Mucosa of rectum (tissue), 2 donors: ENCODE measurements at regions not wholly inside any gene's neighbourhood (a gene's known extent, or its start where the extent isn't known, plus 50 kb on each side); places are given as distances from the start of the nearest gene placed in this dataset.
"Not testable (repeated sequence)": the region's sequence is repeated elsewhere in the genome, so short reads cannot be mapped to it uniquely, and the experiment has no call there.

Experiments used
- H3K27ac ChIP-seq, 2 donors: one replicate each; pipeline ENCODE4 v1.7.0; 2013; ENCODE audit warnings: inconsistent platforms in 2 of 2, low read depth in 2 of 2, low read length in 2 of 2
- H3K27me3 ChIP-seq, 2 donors: one replicate each; pipeline ENCODE4 v1.7.0; 2013; ENCODE audit warnings: low read length in 2 of 2; ENCODE audit not compliant: control insufficient read depth in 2 of 2, insufficient read depth in 2 of 2
- H3K36me3 ChIP-seq, 2 donors: one replicate each; pipeline ENCODE4 v1.7.0; 2013; ENCODE audit warnings: low read length in 2 of 2; ENCODE audit not compliant: control insufficient read depth in 2 of 2, insufficient read depth in 2 of 2
- H3K4me1 ChIP-seq, 2 donors: one replicate each; pipeline ENCODE4 v1.7.0; 2013; ENCODE audit warnings: low read length in 2 of 2, mild to moderate bottlenecking in 1 of 2; ENCODE audit not compliant: control insufficient read depth in 2 of 2, insufficient read depth in 2 of 2
- H3K4me3 ChIP-seq, 2 donors: one replicate each; pipeline ENCODE4 v1.7.0; 2013; ENCODE audit warnings: low read length in 2 of 2
- H3K9ac ChIP-seq, 2 donors: one replicate each; pipeline ENCODE4 v1.7.0; 2013; ENCODE audit warnings: low read length in 2 of 2, low read depth in 1 of 2, mild to moderate bottlenecking in 1 of 2
- H3K9me3 ChIP-seq, 2 donors: one replicate each; pipeline ENCODE4 v1.7.0; 2013; ENCODE audit warnings: low read length in 2 of 2; ENCODE audit not compliant: control insufficient read depth in 2 of 2
- donor health status: healthy.
- donor health status: Normal muscosa, but diverticular disease.

- H3K27ac ChIP-seq = no peak overlapping the region
- no peaks in the 10 kb centered on the region for H3K9me3 ChIP-seq
- H3K4me1 ChIP-seq = no peaks in the 10 kb centered on the region
- H3K27me3 ChIP-seq = no peaks in the 10 kb centered on the region
- H3K9ac ChIP-seq = no peak overlapping the region
- H3K4me3 ChIP-seq = no peak overlapping the region
- no peaks in the 10 kb centered on the region for H3K36me3 ChIP-seq
These were observed 412.7 kb upstream of the MIR17HG start for GRCh38 chr13:90934741-90935140.

GRCh38 chr13:90938848-90939247 is 408.6 kb upstream of the MIR17HG start:
- no peaks in the 10 kb centered on the region for H3K9me3 ChIP-seq
- no peaks in the 10 kb centered on the region for H3K36me3 ChIP-seq
- H3K27ac ChIP-seq = no peak overlapping the region
- H3K4me1 ChIP-seq = no peaks in the 10 kb centered on the region
- no peaks in the 10 kb centered on the region for H3K27me3 ChIP-seq
- no peak overlapping the region for H3K4me3 ChIP-seq
- H3K9ac ChIP-seq = no peak overlapping the region

- no peaks in the 10 kb centered on the region for H3K9me3 ChIP-seq
- no peak overlapping the region for H3K9ac ChIP-seq
- H3K27ac ChIP-seq = no peak overlapping the region
- H3K4me3 ChIP-seq = no peak overlapping the region
- H3K36me3 ChIP-seq = no peaks in the 10 kb centered on the region
- H3K4me1 ChIP-seq = no peaks in the 10 kb centered on the region
- no peaks in the 10 kb centered on the region for H3K27me3 ChIP-seq
These were observed 403.5 kb upstream of the MIR17HG start for GRCh38 chr13:90943946-90944345.

GRCh38 chr13:90945146-90945545 is 402.3 kb upstream of the MIR17HG start:
- H3K9ac ChIP-seq, H3K36me3 ChIP-seq, H3K27ac ChIP-seq, H3K4me3 ChIP-seq, H3K4me1 ChIP-seq, H3K27me3 ChIP-seq, H3K9me3 ChIP-seq: not testable (repeated sequence)

- not testable (repeated sequence) for H3K27me3 ChIP-seq, H3K4me3 ChIP-seq, H3K9ac ChIP-seq, H3K9me3 ChIP-seq, H3K4me1 ChIP-seq, H3K36me3 ChIP-seq, H3K27ac ChIP-seq
These were observed 401.4 kb upstream of the MIR17HG start for GRCh38 chr13:90946125-90946524.

- Histone ChIP-seq H3K4me1 (no peaks in the 10 kb centered on the region), H3K27me3 (no peaks in the 10 kb centered on the region), H3K9me3 (no peaks in the 10 kb centered on the region), H3K4me3 (no peak overlapping the region), H3K36me3 (no peaks in the 10 kb centered on the region), H3K27ac (no peak overlapping the region), H3K9ac (no peak overlapping the region)
These were observed 399.5 kb upstream of the MIR17HG start for GRCh38 chr13:90947976-90948375.

- no peak overlapping the region for H3K27ac ChIP-seq
- no peaks in the 10 kb centered on the region for H3K9me3 ChIP-seq
These were observed 397.3 kb upstream of the MIR17HG start for GRCh38 chr13:90950160-90950559.

GRCh38 chr13:90951663-90952062 is 395.8 kb upstream of the MIR17HG start:
- H3K27ac ChIP-seq = no peak overlapping the region
- H3K4me1 ChIP-seq = no peaks in the 10 kb centered on the region
- H3K9ac ChIP-seq = no peak overlapping the region
- H3K27me3 ChIP-seq = no peaks in the 10 kb centered on the region
- H3K4me3 ChIP-seq = no peak overlapping the region
- H3K9me3 ChIP-seq = no peaks in the 10 kb centered on the region
- no peaks in the 10 kb centered on the region for H3K36me3 ChIP-seq

More at GRCh38 chr13:90950160-90950559, 397.3 kb upstream of the MIR17HG start:
- no peak overlapping the region for H3K4me3 ChIP-seq
- no peak overlapping the region for H3K9ac ChIP-seq
- H3K27me3 ChIP-seq = no peaks in the 10 kb centered on the region
- no peaks in the 10 kb centered on the region for H3K4me1 ChIP-seq
- H3K36me3 ChIP-seq = no peaks in the 10 kb centered on the region

- H3K4me1 ChIP-seq = no peaks in the 10 kb centered on the region
These were observed 395.2 kb upstream of the MIR17HG start for GRCh38 chr13:90952326-90952725.

GRCh38 chr13:90954605-90955195 is 392.8 kb upstream of the MIR17HG start:
- Histone ChIP-seq H3K4me3 (no peak overlapping the region), H3K9me3 (no peaks in the 10 kb centered on the region), H3K27ac (no peak overlapping the region), H3K4me1 (no peaks in the 10 kb centered on the region), H3K36me3 (no peaks in the 10 kb centered on the region), H3K27me3 (no peaks in the 10 kb centered on the region), H3K9ac (no peak overlapping the region)

More at GRCh38 chr13:90952326-90952725, 395.2 kb upstream of the MIR17HG start:
- Histone ChIP-seq H3K9me3 (no peaks in the 10 kb centered on the region), H3K4me3 (no peak overlapping the region), H3K36me3 (no peaks in the 10 kb centered on the region), H3K9ac (no peak overlapping the region), H3K27me3 (no peaks in the 10 kb centered on the region), H3K27ac (no peak overlapping the region)

- H3K4me3 ChIP-seq = no peak overlapping the region
- H3K4me1 ChIP-seq = no peaks in the 10 kb centered on the region
- no peak overlapping the region for H3K27ac ChIP-seq
- no peaks in the 10 kb centered on the region for H3K9me3 ChIP-seq
- no peak overlapping the region for H3K9ac ChIP-seq
- H3K27me3 ChIP-seq = no peaks in the 10 kb centered on the region
- no peaks in the 10 kb centered on the region for H3K36me3 ChIP-seq
These were observed 391.5 kb upstream of the MIR17HG start for GRCh38 chr13:90956031-90956430.
